GM19395 (cell line): ENCODE measurements at regions not wholly inside any gene's neighbourhood (a gene's known extent, or its start where the extent isn't known, plus 50 kb on each side); places are given as distances from the start of the nearest gene placed in this dataset.
"Not testable (repeated sequence)": the region's sequence is repeated elsewhere in the genome, so short reads cannot be mapped to it uniquely, and the experiment has no call there.

Experiments
- ATAC-seq: cut with Tn5 transposase; IDR thresholded peaks from one replicate; pipeline ENCODE4 v1.9.1; 2021; ENCODE audit warnings: mild to moderate bottlenecking, moderate library complexity; ENCODE audit not compliant: unreplicated experiment

DNA sequence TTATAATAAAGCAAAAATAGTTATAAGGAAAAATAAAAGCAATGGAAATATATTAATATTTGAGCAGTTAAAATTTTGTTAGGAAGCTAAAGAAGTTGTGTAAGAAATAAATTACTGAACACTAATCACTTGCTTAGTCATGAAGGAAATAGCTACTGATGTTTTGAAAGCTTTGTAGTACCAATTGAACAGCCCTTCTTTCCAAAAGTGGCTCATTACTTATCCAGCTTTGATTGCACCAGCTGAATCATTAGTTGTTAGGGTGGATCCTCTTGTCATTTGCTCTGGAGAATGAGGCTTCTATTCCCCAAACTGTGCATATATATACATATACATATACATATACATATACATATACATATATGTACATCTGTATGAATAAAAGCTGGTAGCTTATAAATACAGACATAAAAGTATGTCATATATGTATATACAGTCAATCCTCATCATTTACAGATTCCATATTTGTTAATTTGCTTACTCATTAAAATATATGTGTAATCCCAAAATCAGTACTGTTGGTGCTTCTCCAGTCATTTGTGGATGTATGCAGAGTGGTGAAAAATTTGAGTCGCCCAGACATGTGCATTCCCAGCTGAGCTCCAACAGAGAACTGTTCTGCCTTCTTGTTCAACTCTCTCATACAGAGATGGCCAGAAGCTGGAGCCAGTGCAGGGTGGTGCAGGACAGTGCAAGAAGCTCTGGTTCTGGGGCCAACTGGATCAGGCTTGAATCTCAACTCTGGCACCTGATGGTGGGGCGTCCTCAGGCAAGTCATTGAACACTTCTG is 214.1 kb downstream of the RPAP3 start:
- no peak for ATAC-seq

- no peak for ATAC-seq
These were observed 216.9 kb downstream of the RPAP3 start for GRCh38 chr12:47488888-47489287.

DNA sequence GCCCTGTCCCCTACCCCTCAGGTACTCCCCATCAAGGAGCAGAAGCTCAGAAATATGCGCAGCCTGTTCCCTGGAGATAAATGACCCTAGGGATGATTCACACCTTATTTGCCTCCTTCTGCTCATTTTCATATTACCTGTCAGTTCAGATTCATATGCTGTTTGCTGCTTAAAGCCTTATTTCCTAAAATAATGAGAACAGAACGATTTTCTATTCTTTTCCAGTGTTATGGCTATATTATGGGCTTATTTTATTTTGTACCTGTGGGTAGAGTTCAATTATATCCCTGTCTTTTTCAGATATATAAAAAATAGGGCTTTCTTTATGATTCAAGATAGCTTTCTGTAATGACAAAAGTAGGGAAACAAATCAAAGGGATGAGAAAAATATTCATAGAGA is 224.8 kb downstream of the RPAP3 start:
- no peak for ATAC-seq

- no peak for ATAC-seq
These were observed 227.4 kb downstream of the RPAP3 start for GRCh38 chr12:47478426-47478825.

GRCh38 chr12:47473091-47473490 is 232.7 kb downstream of the RPAP3 start:
- no peak for ATAC-seq

- ATAC-seq, result not testable (repeated sequence)
These were observed 235.5 kb downstream of the RPAP3 start for GRCh38 chr12:47470349-47470748.

DNA sequence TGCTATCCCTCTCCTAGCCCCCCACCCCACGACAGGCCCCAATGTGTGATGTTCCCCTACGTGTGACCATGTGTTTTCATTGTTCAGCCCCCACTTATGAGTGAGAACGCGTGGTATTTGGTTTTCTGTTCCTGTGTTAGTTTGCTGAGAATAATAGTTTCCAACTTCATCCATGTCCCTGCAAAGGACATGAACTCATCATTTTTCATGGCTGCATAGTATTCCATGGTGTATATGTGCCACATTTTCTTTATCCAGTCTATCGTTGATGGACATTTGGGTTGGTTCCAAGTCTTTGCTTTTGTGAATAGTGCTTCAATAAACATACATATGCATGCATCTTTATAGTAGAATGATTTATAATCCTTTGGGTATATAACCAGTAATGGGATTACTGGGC is 241.9 kb downstream of the RPAP3 start:
- not testable (repeated sequence) for ATAC-seq

- ATAC-seq, result no peak
These were observed 247.6 kb downstream of the RPAP3 start for GRCh38 chr12:47458279-47458678.

- no peak for ATAC-seq
These were observed 256.0 kb downstream of the RPAP3 start for GRCh38 chr12:47449797-47450196.

GRCh38 chr12:47442310-47442709 is 263.5 kb downstream of the RPAP3 start:
- no peak for ATAC-seq

DNA sequence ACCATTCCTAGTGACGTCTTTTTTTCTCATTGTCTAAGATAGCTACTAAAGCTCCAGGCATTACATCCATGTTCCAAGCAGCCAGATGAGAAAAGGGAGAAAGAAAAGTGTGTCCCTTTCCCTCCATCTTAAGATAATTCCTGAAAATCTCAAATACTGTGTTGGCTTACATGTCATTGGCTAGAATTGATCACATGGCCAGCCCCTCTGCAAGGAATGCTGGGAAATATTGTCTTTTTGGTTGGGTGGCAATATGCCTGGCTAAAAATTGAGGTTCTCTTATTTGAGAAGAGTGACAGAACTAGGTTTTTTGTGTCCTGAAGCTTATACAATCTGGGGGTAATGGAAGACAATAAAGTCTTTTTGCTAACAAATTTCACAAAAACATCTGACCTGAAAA is 264.3 kb downstream of the RPAP3 start:
- ATAC-seq, result no peak

DNA sequence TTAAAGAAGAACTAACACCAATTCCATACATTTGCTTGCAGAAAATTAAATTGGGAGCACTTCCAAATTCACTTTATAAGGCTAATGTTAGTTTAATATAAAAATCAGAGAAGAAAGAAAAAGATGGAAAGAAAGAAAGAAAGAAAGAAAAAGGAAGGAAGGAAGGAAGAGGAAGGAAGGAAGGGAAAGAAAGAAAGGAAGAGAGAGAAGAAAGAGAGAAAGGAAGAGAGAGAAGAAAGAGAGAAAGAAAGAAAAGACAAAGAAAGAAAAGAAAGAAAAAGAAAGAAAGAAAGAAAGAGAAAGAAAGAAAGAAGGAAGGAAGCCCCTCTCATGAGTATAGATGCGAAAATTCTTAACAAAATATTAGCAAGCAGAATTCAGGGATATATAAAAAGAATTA is 267.7 kb downstream of the RPAP3 start:
- ATAC-seq, result no peak

- ATAC-seq, result no peak
These were observed 268.3 kb downstream of the RPAP3 start for GRCh38 chr12:47437570-47437969.

DNA sequence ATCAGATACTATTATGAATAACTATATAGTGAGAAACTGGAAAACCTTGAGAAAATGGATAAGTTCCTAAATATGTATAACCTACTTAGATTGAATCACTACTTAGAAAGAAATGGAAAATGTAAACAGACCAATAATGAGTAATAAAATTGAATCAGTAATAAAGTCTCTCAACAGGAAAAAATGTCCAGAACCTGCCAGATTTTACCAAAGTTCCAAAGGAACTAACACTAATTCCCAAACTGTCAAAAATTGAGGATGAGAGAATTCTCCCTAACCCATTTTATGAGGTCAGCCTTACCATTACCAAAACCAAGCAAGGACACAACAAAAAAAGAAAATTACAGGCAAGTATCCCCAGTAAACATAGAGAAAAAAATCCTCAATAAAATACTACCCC is 272.0 kb downstream of the RPAP3 start:
- no peak for ATAC-seq

GRCh38 chr12:47426678-47427309 is 279.0 kb downstream of the RPAP3 start:
- ATAC-seq, result not testable (repeated sequence)

GRCh38 chr12:47422611-47423010 is 283.2 kb downstream of the RPAP3 start:
- ATAC-seq, result no peak

DNA sequence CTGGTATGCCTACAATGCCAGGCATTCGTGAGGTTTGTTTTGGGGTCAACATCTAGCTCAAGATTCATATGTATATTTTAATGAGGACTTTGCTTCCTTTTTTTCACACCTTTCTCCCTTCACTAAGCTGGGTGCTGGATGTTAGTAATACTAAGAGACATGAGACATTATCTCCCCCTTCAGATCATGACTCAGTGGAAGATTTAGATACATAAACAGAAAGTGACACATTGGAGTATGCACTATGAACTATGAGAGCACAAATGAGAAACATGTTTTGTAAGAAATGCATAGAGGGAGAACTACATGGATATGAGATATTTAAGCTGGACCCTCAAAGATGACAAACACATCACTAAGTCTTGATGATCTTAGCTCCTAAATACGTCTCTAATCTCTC is 286.3 kb downstream of the RPAP3 start:
- ATAC-seq, result no peak

DNA sequence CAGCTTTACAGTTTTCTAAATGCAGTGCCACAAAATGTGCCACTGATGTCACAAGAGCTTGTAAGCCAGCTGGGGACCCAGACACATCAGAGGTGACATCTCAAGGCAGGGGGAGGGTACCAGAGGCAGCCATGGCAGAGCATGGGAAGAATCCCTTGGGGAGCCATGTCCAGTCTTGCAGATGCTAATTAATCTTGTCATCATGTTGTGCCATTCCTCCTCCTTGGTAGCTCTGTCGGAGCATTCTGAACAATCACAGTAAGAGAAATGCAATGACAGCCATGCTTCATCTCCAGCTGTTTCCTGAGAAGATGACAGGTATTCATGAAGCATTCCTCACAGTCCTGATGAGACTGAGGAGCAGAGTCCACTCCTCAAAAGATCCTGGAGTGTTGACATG is 287.9 kb downstream of the RPAP3 start:
- no peak for ATAC-seq

DNA sequence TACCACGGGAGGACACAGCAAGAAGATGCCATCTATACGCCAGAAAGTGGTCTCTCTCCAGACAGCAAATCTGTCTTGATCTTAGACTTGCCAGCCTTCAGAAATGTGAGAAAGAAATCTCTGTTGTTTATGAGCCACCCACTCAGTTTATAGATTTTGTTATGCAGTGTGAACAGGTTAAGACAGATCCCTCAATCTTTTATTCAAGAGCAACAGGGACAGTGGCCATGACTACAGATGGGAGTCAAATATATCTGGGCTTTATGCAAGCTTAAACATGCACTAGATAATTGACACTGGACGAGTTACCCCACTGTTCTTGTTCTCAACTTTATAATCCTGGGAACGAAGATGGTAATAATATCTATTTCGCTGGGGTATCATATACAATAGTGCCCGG is 288.7 kb downstream of the RPAP3 start:
- no peak for ATAC-seq

DNA sequence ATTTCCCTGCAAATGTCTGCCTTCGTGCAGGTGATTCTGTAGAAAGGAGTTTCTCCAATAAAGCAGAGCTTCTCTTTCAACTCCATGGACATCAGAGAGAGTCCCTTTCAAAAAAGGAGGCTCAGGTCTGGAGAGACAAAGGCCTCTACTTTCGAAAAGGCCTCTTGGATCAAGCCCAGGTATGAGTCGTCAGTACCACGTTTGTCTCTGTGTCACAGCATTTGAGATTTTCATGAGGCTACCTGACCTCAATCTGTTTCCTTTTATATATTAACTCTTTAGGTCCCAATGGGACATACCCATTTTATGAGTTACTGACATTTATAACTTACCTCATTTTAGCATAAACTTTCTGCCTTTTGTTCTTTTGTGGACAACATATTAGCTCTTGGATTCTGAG is 290.8 kb downstream of the RPAP3 start:
- ATAC-seq, result no peak

DNA sequence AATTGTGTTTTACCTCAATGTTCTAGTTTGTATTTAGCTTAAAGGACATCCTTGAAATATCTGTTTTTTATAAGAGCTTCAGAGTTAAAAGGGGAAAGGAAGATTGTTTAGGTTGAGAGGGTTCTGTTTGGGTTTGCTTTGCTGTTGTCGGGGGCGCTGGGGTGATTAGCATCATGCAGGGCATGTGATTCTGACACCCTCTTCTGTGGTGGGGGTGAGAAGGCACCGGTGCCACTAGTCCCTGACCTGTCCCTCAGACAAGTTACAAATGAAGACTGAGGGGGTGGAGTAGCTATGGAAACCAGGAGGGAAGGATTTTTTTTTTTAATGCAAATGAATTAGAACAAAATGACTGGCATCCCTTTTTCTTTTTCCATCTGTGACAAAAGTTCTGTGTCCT is 291.3 kb downstream of the RPAP3 start:
- no peak for ATAC-seq

- ATAC-seq, result no peak
These were observed 292.0 kb downstream of the RPAP3 start for GRCh38 chr12:47413806-47414205.
